GM21825 (cell line): ENCODE measurements at regions not wholly inside any gene's neighbourhood (a gene's known extent, or its start where the extent isn't known, plus 50 kb on each side); places are given as distances from the start of the nearest gene placed in this dataset.

Experiments
- ATAC-seq: cut with Tn5 transposase; IDR thresholded peaks from one replicate; pipeline ENCODE4 v1.9.1; 2021; ENCODE audit warnings: mild to moderate bottlenecking, moderate library complexity; ENCODE audit not compliant: unreplicated experiment

DNA sequence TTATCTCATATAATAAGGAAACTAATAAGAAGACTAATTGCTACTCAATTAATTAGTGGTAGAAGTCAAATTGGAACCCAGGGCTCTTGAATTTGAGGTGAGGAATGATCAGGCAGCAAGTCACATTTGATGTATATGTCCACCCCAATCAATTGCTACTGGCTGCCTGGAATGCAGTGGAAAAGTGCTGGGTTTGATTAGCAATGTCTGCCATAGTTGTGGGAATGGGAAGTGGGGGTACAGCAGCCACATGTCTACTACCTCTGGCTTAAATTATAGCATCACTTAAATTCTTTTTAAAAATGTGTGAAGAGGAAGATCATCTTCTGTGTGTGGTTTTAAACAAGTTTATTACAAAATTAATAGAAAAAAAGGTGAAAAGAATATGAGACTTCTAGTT lies 50.8 kb upstream of the NAV2 start:
- no peak for ATAC-seq

DNA sequence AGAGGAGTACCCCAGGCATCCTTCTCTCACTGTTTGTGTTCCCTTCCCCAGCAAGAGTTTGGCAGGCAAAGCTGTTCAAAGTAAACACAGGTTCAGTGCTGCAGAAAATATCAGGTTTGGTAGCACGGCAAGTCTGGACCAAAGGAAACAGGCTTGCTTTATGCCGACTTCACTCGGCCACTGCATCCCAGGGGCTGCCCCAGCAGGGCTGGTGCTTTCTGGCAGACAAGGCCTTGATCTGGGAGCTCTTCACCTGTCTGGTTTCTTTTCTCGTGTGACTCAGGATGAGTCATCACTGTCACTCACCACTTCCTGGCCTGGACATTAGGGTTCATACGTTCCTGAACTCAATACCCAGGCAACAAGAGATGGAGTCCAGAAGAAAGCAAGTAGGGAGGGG lies 52.6 kb upstream of the NAV2 start:
- peak; percentile 100 for ATAC-seq

DNA sequence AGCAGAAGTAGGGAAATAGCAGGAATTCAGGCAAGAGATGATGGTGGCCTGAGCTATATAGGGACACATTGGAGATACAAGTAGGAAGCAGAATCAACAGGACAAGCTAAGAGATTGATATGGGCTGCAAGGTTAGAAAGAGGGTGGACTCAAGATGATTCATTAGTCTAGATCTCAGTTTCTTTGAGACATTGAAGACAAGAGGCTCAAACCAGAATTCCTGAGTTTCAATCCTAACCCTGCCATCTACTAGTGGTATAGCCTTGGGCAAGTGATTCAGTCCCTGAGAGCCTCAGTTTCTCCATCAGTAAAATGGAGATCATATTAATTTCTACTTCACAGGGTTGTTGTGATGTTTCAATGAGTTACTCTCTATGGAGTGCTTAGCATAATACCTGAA lies 53.1 kb upstream of the NAV2 start:
- no peak for ATAC-seq

DNA sequence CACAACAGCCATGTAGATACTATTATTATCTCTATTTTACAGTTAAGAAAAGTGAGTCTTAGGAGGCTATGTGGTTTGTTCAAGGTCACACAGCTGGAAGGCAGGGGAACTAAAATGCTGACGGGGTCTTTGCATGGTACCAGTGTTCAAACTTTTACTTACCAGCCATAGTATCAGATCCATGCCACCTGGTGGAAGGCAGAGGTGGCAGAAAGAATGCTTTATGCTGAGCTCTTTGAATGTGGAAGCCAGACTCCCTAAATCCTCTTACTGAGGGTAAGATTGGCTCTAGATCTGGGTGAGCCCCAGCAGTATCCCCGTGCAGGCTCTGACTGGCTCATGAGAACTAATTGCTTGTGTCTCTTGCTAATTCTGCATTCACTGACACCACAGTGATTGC lies 54.3 kb upstream of the NAV2 start:
- ATAC-seq, result no peak

DNA sequence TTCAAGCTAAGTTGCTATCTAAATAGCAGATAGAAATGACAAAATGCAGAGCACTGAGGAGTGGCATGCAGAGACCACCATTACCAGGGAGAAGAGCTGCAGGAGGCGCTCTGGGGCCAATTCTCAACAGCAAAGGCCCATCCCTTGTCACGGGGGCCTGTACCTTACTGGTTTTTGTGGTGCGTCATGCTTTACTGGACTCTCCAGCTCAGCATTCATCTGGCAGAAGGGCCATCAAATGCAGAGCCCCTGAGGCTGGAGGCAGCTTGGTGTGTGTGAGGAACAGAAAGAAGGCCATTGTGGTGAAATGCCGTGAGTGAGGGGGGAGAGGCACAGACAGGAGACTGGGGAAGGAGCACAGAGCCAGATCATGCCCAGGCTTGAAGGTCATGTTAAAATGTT lies 56.5 kb upstream of the NAV2 start:
- no peak for ATAC-seq

DNA sequence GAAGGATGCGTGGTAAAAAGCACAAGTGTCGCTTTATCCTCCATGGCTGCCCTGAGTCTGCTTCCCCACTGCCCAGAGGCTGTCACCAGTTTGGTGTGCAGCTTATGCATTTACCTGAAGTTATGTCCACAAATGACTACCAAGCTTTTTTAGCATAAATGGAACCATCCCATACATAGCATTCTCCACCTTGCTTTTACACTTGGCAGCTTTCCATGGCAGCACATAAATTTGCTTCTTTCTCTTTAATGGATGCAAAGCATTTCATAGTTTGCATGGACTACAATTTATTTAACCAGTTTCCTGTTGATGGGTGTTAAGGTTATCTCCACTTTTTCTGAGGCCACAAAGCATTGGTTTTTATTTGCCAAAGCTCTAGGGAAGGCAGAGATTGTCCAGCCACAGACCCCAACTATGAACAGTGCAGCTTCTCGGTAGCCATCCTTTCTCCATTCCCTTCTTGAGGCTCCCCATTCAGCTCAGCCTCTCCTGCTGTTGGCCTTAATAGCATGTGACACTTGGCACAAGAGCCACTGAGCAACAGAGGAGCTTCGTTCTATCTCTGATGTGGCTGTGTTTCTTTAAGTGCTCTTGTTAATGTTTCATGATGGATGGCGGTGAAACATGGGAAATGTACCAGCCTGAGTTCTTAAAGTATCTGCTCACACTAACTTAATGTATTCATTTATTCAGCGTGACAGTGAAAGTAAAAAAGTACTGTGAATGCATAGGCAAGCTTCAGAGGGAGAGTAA lies 59.8 kb upstream of the NAV2 start:
- ATAC-seq, result no peak

DNA sequence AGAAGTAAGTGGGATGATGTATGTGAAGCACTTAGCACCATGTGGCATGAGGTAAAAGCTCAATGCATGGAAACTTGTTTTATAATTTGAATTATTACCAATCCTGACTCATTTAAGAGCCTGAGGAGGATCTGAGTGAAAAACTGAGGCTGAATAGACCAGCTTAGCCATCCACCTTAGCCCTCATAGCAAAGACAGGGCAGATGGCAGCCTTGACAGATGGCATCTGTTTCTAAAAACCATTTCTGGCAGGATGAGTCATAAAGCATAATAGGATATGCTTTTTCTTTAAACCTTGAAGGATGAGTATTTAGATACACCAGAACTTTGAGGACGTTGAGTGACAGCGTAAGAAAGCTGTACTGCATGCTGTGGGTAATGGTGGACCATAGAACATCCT lies 61.0 kb upstream of the NAV2 start:
- no peak for ATAC-seq

DNA sequence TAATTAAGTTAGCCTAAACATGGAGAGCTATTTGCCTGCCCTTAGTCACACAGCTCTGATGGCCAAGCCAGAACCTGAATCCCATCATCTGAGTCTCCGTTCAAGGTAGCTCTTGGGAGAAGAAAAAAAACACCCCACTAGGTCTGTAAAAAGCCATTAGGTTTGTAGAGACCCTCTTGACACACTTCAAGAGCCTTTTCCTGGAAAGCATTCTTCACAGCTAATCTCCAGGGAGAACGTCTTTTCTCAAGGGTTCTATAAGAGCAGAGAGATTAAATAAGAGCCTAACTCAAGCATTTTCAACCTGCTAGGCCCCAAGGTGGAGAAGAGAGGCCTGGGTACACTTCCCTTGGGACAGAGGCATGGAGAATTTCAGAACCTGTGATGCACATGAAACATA lies 61.6 kb upstream of the NAV2 start:
- no peak for ATAC-seq

DNA sequence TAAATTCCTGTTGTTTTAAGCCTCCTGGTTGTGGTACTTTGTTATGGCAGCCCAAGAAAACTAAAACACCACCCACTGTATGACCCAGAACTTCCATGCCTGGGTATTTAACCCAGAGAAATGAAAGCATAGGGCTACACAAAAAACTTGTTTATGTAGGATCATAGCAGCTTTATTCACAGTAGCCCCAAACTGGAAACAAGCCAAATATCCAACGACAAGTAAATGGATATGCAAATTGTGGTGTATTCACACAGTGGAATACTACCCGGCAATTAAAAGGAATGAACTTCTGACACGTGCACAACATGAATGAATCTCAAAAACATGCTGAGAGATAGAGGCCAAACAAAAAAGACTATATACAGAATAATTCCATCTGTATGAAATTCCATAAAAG lies 62.2 kb upstream of the NAV2 start:
- no peak for ATAC-seq

DNA sequence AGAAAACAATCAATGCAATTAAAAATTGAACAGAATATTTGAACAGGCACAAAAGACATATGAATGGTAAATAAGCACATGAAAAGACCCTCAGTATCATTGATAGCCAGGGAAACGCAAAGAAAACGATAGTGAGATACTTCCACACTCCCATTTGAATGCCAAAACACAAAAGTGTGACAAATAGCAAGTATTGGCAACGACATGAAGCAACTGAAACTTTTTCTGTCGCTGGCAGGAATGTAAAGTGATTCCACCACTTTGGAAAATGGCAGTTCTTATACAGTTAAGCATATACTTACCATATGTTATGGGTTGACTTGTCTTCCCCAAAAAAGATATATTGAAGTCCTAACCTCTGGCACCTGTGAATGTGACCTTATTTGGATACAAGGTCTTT lies 62.9 kb upstream of the NAV2 start:
- ATAC-seq, result no peak

DNA sequence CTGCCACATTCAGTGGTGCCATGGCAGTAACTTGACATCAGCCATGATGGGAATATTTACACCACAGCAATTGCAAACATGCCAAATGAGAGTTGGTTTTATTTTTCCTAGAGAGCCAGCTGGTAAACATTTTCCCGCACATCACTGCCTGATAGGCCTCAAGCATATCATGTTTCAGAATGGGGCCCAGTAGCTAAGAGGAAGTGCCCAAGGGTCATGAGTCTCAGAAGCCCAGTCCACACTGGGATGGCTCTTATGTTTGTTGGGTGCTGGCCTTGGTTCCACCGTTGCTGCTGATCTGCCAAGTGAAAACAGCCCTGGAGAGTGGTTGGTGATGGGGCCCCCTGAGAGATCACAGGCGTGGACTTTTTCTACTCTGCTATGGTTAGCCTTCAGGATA lies 64.3 kb upstream of the NAV2 start:
- no peak for ATAC-seq

DNA sequence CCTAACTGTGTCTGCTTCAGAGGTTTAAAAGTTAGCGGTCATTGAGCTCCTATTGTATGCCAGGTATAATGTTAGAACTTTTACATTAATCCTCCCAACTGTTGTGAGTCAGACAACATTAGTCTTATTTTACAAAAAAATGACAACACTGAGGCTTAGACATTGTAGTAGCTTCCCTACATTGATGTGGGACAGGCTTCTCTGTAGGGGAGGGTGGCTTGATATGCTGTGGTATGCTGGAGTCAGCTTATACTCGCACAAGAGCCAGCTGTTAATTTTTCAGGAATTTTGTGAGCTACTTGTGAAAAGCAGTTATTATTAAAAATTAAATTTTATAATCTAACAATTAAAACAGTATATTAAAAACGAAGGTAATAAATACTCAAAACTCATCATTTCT lies 64.8 kb upstream of the NAV2 start:
- no peak for ATAC-seq

DNA sequence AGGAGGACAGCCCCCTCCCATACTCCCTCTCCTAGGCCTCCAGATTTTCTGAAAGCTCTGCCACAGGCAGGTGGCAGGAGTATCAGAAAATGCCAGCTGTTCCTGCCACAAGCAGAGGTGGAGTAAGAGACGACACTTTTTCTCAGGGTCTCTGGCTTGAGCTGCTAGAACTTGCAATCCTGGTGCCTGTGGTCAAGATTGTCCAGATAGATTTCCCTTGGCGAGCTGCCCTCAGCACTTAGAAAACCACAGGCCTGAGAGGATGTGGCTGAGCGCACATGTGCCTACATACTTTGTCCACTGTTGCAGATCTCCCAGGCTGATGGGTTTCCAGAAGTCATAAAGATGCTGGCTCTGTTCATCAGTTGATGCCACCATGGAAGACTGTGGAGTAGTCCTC lies 65.7 kb upstream of the NAV2 start:
- ATAC-seq, result no peak

DNA sequence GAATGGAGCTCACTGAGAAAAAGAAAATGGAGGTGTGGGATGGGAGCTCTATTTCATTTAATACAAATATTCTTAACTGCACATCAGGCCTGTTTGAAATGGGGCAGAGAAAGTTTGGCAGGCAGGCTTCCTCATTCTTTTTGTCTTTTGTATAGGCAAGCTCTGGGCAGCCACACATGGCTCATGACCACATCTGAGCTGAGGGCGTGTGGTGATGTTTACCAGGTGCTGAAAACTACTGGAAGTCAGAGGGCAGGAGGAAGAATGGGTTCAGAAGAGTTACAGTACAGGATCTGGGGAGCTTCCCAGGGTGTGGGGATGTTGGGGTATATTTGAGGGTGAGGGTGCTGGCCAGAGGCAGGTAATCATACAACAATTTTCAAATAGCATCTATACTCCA lies 66.3 kb upstream of the NAV2 start:
- ATAC-seq, result no peak

DNA sequence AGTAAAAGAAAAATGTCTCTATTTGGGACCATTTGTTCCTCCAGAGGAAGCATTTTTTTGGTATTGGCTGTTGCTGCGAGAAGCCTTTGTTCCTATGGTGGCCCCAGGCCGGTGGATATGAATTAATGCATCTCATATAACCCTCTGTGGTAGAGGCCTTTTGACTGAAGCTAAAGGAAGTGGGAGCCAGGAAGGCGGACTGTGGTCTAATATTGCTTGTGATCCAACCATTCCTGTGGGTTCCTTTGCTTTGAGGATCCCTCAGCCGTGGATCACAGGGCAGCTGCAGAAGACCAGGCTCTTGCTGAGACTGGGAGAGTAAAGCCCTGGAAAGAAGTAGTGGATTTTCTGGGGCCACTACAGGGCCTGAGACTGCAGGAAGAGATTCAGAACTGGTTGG lies 68.3 kb upstream of the NAV2 start:
- ATAC-seq, result no peak

DNA sequence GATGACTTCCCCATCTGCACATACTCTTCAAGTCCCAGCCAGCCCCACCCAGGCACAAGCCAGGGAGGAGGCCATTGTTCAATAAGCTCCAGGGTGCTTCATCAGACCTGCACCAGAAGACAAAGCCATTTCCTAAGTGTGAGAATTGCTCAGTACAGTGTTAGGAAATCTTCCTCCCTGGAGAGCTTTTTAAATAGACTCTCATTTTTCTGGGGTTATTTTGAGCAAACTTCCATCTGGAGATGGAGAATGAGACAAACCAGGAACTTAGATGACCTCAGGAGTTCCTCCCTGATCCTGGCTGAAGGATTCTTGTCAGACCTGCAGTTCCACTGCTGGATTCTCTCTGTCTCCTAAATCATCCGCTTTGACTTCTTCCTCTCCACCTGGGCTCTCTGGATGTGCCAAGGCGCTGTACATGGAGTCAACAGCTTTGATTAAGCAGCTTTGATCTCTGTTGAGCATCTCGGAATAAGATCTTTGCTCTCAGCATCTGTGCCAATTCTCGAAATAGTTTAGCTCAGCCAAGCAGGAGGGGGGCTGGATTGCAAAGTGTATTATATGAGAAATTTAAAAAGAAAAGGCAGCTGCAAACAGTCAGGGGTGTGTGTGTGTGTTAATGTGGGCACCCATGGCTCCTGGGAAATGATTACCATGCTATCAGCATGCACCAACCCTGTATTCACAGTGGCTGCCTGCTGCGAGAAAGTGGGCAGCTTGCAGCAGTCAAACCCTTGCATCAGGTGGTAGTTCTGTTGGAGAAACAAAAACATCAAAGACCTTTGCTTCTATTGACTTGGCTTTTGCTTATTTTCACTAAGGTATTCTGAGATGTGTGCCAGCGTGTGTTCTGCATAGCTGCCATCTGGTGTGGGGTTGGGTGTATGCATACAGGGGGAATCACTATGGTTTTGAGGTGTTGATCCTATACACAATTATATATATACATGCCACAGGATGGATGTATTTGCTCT lies 70.2 kb upstream of the NAV2 start:
- ATAC-seq, result no peak

DNA sequence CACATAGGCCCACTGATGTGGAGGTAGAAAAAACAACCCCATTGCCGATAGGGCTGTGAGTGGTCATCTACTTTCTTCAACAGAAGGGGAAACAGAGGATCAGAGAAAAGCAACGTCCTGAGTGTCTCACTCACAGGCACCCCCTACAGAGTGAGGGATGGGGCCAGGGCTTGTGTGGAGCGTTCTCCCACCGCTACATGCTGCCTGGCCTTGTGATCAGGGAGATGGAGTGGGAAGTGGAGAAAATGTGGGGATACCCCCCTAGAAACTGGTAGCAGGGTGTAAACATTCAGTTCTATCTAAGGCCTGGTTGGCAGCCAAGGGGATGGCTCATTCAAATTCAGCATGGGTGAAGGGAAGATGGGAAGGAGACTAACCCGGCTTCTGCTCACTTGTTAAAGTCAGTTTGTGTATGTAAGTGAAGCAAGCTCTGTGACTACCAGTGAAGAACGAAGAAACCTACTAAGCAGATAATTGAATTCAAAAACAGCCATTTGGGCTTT lies 73.0 kb upstream of the NAV2 start:
- no peak for ATAC-seq

DNA sequence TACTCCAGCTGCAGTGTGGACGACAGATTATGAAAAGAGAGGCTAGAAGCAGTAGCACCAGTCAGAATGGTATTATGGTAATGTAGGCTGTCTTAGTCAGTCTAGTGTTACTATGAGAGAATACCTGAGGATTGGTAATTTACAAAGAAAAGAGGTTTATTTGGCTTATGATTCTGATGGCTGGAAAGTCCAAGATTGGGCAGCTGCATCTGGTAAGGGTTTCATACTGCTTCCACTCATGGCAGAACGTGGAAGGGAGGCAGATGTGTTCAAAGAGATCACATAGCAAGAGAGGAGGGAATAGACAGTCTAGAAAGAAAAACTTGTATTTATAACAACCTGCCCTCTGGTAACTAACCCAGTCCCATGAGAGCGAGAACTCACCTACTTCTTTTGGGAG lies 77.3 kb upstream of the NAV2 start:
- no peak for ATAC-seq

DNA sequence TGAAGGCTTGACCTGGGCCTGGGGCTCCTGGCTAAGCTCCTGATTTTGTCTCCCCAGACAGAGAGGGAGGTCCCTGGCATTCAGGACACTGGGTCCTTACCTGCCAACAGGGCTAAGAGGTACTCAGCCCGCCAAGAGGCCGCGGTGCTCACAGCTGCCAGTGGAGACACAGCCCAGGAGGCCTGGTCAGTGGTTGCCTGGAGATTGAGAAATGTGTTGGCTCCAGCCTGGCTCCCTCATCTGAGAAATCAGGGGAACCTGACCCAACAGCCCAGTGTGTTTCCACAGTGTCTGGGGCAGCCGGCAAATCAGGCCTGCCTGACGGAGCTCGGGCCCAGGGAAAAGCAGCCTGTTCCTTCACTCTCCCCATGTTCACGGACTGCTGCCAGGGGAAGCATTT lies 79.4 kb upstream of the NAV2 start:
- ATAC-seq, result no peak

DNA sequence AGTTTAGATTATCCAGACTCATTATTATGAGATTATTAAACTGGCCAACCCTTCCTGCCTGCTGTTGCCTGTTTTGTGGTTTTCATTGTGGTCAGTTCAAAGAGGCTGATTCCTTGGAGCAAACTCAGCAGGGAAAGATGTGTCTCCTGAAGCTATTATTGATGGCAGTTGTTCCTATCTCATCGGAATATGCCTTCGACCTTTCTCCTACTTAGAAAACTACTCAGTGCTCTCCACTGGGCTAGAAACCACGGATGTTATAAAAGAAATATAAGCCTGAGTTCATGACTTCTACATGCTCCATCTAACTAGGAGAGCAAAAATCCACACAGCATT lies 80.2 kb upstream of the NAV2 start:
- ATAC-seq, result no peak

DNA sequence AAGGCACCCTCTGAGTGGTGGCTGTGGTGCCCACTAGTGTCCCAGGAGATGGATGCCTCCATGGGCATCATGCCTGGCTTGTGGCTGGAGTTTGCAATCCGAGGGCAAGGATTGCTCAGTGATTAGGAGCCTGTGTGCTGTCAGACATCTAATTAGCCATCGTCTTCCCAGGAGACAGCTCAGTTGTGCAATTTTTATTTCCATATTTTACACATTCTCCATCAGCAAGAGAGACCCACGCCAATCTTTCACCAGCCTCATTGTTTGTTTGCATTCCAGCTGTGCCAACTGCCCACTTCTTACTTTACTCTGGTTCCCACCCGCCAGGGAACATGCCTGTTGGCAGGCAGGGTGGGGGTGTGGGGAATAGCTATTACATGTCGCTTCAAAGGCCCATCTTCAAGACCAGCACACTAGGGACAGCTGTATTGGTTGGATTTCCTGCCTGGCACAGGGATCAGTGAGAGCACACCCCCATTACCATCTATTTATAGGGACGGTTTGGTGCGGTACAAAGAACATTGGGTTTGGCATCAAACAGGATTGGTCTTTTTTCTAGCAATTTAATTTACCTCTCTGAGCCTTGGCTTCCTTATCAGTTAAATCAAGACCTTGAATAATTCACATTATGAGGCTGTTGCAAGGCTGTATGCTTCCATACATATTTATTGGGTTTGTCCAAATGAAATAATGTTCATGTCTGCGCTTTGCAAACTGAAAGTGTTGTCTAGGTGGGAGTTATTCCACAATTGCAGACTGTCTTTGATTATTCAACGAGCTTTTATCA lies 80.7 kb upstream of the NAV2 start:
- ATAC-seq, result no peak
